HepG2 (cell line): ENCODE measurements at regions not wholly inside any gene's neighbourhood (a gene's known extent, or its start where the extent isn't known, plus 50 kb on each side); places are given as distances from the start of the nearest gene placed in this dataset.

Experiments
- ATAC-seq: fragments of 200-7000 bp; cut with Tn5 transposase; 3 replicates; pipeline ENCODE4 v1.9.1; 2020; ENCODE audit warnings: mild to moderate bottlenecking, moderate library complexity
- BruUV-seq: library from RNA; stranded (reverse); fragments of 400-500 nt; replicated peaks from 2 replicates; lab custom pipeline; 2021; lab: Mats Ljungman, UMichigan
- CTCF ChIA-PET: fragments of 300-600 bp; formaldehyde crosslinking; extraction: SDS; loops from one replicate; lab custom pipeline; 2021; ENCODE audit warnings: low total read pairs, inconsistent platforms, low intra/inter-chr PET ratio; lab: Yijun Ruan, JAX
- POLR2A ChIA-PET: fragments of 350-600 bp; sonication (Branson Sonifier 250); formaldehyde crosslinking; loops from one replicate; lab custom pipeline; 2020; ENCODE audit warnings: antibody characterized with exemption, inconsistent platforms; lab: Yijun Ruan, JAX
- DNase-seq: peaks from one replicate; pipeline ENCODE4 v3.0.0-alpha.2; 2015; ENCODE audit warnings: low spot score
- FAIRE-seq: peaks from 3 replicates; lab custom pipeline; 2011; peaks lifted over from hg19 to GRCh38; lab: Jason Lieb, UNC
- H2AFZ ChIP-seq: one replicate; pipeline ENCODE4 v1.6.1; 2011; ENCODE audit warnings: low read length, inconsistent platforms
- H3K27ac ChIP-seq: fragments of 300-600 bp; 3 replicates; pipeline ENCODE4 v1.8.0; 2011; ENCODE audit warnings: mixed run types, mild to moderate bottlenecking, mixed read lengths, low read length, inconsistent platforms; ENCODE audit not compliant: insufficient read depth; ENCODE audit errors: extremely low read length
- H3K27me3 ChIP-seq, 2 experiments: fragments of 200-600 bp in 1 of 2; 2 replicates in 1 of 2; 3 replicates in 1 of 2; pipeline versions ENCODE4 v1.6.0 to v1.8.0; 2011; ENCODE audit warnings: low read length in 2 of 2, mild to moderate bottlenecking in 2 of 2, moderate library complexity in 2 of 2, inconsistent platforms in 1 of 2; ENCODE audit not compliant: insufficient read depth in 2 of 2, control insufficient read depth in 1 of 2
- H3K36me3 ChIP-seq, 2 experiments: fragments of 200-600 bp in 1 of 2; replicated peaks in 1 of 2; 2 replicates in 1 of 2; 3 replicates in 1 of 2; pipeline versions ENCODE4 v1.5.1 to v1.8.0; 2011; ENCODE audit warnings: low read length in 2 of 2, inconsistent platforms in 1 of 2; ENCODE audit not compliant: insufficient read depth in 2 of 2, control insufficient read depth in 1 of 2
- H3K4me1 ChIP-seq: 2 replicates; pipeline ENCODE4 v1.5.1; 2012; ENCODE audit warnings: low read length, inconsistent platforms; ENCODE audit not compliant: insufficient read depth
- H3K4me2 ChIP-seq: 2 replicates; pipeline ENCODE4 v1.6.0; 2011; ENCODE audit warnings: low read depth, low read length, inconsistent platforms
- H3K4me3 ChIP-seq, 3 experiments: fragments of 200-600 bp in 1 of 3; sonication (generic), shearing (Covaris generic) in 1 of 3; replicated peaks in 1 of 3; 2 replicates each; pipeline ENCODE4 v1.5.1; 2011 to 2016; ENCODE audit warnings: low read length in 3 of 3, inconsistent platforms in 2 of 3, low read depth in 2 of 3, mild to moderate bottlenecking in 2 of 3, control low read depth in 1 of 3, mixed read lengths in 1 of 3; ENCODE audit not compliant: insufficient read depth in 1 of 3
- H3K79me2 ChIP-seq: one replicate; pipeline ENCODE4 v1.6.1; 2011; ENCODE audit warnings: low read length, inconsistent platforms; ENCODE audit not compliant: insufficient read depth
- H3K9ac ChIP-seq: 2 replicates; pipeline ENCODE4 v1.6.0; 2011; ENCODE audit warnings: mild to moderate bottlenecking, low read depth, low read length, inconsistent platforms; ENCODE audit not compliant: insufficient read depth
- H3K9me3 ChIP-seq: 2 replicates; pipeline ENCODE4 v1.5.1; 2012; ENCODE audit warnings: mild to moderate bottlenecking, low read length
- H4K20me1 ChIP-seq: 2 replicates; pipeline ENCODE4 v1.6.0; 2011; ENCODE audit warnings: inconsistent platforms, mild to moderate bottlenecking, low read length, moderate library complexity; ENCODE audit not compliant: insufficient read depth
- CBX5 ChIP-seq: sonication (generic); formaldehyde crosslinking; IDR thresholded peaks from 2 replicates; pipeline ENCODE4 v1.4.0; 2020; ENCODE audit warnings: missing genetic modification reagents, borderline replicate concordance
- DNMT3B ChIP-seq: conservative IDR thresholded peaks from 2 replicates; pipeline ENCODE4 v1.6.1; 2016; ENCODE audit warnings: missing biosample characterization, control low read depth
- GABPA ChIP-seq, 2 experiments: IDR thresholded peaks; 2 replicates each; pipeline ENCODE4 v1.6.1; 2011 to 2016; ENCODE audit warnings: low read depth in 2 of 2, low read length in 1 of 2, missing biosample characterization in 1 of 2, missing genetic modification characterization in 1 of 2
- MXD4 ChIP-seq: IDR thresholded peaks from 2 replicates; pipeline ENCODE4 v1.6.1; 2016; ENCODE audit warnings: mild to moderate bottlenecking, missing biosample characterization, missing genetic modification reagents
- SATB2 ChIP-seq: sonication (generic); formaldehyde crosslinking; IDR thresholded peaks from 2 replicates; pipeline ENCODE4 v1.5.0; 2020; ENCODE audit warnings: missing genetic modification reagents
- SMARCE1 ChIP-seq: fragments of 450-650 bp; IDR thresholded peaks from 2 replicates; pipeline ENCODE4 v1.6.1; 2017; ENCODE audit warnings: borderline replicate concordance
- SP2 ChIP-seq: sonication (generic); formaldehyde crosslinking; IDR thresholded peaks from 2 replicates; pipeline ENCODE4 v1.5.1; 2020; ENCODE audit warnings: mild to moderate bottlenecking, missing genetic modification reagents
- ZNF10 ChIP-seq: sonication (generic); formaldehyde crosslinking; IDR thresholded peaks from 2 replicates; pipeline ENCODE4 v1.4.0; 2020; ENCODE audit warnings: mild to moderate bottlenecking, low read depth, missing genetic modification reagents, borderline replicate concordance
- ZNF562 ChIP-seq: sonication (generic); formaldehyde crosslinking; IDR thresholded peaks from 2 replicates; pipeline ENCODE4 v1.8.0; 2022; ENCODE audit warnings: missing genetic modification reagents, borderline replicate concordance
- ZNF816 ChIP-seq: sonication (generic); formaldehyde crosslinking; IDR thresholded peaks from 2 replicates; pipeline ENCODE4 v1.8.0; 2022; ENCODE audit warnings: missing genetic modification reagents, mild to moderate bottlenecking, borderline replicate concordance
- WGBS: methylation state at CpG from one replicate; pipeline ENCODE4 v1.1.6; 2017; ENCODE audit warnings: low lambda C conversion rate; 5-methylcytosine and 5-hydroxymethylcytosine counted together
- in situ Hi-C: cut with HindIII; loops from 2 replicates; pipeline ENCODE4 v1.10.0; 2017; ENCODE audit warnings: low pct_unique_long_range_greater_than_20kb; ENCODE audit not compliant: extremely low pct_ligation_motif_present
- intact Hi-C: fragments of 100-400 bp; cut with micrococcal nuclease; formaldehyde crosslinking; loops from one replicate; pipeline ENCODE4 v1.10.0; 2022; ENCODE audit not compliant: unreplicated experiment
- TF ChIP-seq, protein P1 (sequence below): sonication (generic); formaldehyde crosslinking; IDR thresholded peaks from 2 replicates; pipeline ENCODE4 v1.5.0; 2020; ENCODE audit warnings: missing genetic modification reagents, mild to moderate bottlenecking, borderline replicate concordance
- TF ChIP-seq, protein P2 (sequence below): sonication (generic); formaldehyde crosslinking; IDR thresholded peaks from 2 replicates; pipeline ENCODE4 v1.4.0; 2020; ENCODE audit warnings: missing genetic modification reagents
- TF ChIP-seq, protein P3 (sequence below): sonication (generic); formaldehyde crosslinking; IDR thresholded peaks from 2 replicates; pipeline ENCODE4 v1.8.0; 2022; ENCODE audit warnings: mild to moderate bottlenecking, missing genetic modification reagents

DNA sequence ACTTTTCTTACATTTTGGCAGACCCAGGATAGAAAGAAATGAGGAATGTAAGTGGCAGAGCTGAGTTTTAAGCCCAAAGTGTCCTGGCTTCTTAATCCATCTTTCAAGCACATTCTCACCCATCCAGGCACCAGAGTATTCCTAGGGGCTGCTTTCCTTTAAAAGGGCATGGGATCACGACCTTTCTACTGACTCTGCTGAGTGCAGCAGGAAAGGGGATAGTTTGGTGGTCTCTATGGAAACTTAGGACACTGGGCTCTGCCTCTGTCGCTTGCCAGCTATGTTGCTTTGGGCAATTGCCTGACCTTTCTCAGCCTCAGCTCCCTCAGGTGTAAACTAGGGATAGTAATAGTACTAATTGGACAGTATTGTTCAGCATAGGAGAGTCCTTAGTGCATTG, 458.4 kb downstream of the PDCD6IP start:
- ATAC-seq, result no peak
- no peak overlapping the region for H3K4me2 ChIP-seq
- no TSS peak for BruUV-seq

DNA sequence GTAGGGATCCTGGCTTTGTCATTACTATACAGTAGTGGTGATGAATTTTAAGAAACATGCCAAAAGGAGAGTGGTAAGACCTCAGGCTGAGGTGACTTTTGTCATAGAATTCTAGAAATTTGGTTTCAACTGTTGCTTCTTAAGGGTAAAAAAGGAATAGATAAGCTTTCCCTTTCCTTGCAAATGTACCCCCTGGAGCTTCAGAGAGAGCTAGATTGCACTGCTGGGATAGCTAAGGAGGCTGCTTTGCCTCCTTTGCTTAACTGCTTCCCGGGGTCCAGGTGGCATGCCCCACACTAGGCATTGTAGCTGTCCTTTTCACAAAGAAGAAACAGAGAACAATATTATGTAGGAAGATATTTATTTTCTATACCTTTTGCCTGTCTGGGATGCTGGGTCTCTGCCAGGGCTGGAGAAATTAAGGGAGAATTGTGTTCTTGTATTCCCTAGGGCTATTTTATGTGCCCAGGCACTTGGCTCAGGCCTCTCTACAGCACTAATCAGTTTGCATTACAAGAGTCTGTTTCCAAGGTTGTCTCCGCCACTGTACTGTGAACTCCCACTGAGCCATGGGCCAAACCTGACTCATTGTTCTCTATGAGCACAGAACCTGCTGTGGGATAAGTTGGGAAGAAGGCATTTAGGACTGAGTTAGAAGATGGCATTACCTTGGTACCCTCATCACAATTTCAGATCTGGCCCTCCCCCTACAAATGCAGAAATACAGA, 460.0 kb downstream of the PDCD6IP start:
- Histone ChIP-seq H3K4me3 (no peak overlapping the region), H3K27ac (no peak overlapping the region), H3K9ac (no peak overlapping the region), H3K4me1 (no peaks in the 10 kb centered on the region), H3K4me2 (no peak overlapping the region), H2AFZ (no peak overlapping the region), H3K36me3 (no peaks in the 10 kb centered on the region), H3K27me3 (no peaks in the 10 kb centered on the region), H4K20me1 (no peaks in the 10 kb centered on the region), H3K79me2 (no peaks in the 10 kb centered on the region), H3K9me3 (no peaks in the 10 kb centered on the region)
- ATAC-seq (no peak), DNase-seq (no peak), FAIRE-seq (no peak)
- BruUV-seq, result no TSS peak
- POLR2A ChIA-PET, result no interaction called here
- intact Hi-C loops (no loop called here), in situ Hi-C loops (no loop called here)
- WGBS, result 39% methylated on average over 2 of the region's 2 CpGs
- CTCF ChIA-PET, result no interaction called here
- TF ChIP-seq CBX5 (CRISPR knock-in tag) (no peak), SP2 (CRISPR knock-in tag) (no peak), SATB2 (no peak), ZNF562 (CRISPR knock-in tag) (no peak)
- TF ChIP-seq, protein P1, sequence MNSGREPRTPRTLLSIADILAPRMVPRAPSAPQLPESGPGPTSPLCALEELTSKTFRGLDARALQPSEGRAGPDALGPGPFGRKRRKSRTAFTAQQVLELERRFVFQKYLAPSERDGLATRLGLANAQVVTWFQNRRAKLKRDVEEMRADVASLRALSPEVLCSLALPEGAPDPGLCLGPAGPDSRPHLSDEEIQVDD (CRISPR knock-in tag), result no peak
- TF ChIP-seq, protein P2, sequence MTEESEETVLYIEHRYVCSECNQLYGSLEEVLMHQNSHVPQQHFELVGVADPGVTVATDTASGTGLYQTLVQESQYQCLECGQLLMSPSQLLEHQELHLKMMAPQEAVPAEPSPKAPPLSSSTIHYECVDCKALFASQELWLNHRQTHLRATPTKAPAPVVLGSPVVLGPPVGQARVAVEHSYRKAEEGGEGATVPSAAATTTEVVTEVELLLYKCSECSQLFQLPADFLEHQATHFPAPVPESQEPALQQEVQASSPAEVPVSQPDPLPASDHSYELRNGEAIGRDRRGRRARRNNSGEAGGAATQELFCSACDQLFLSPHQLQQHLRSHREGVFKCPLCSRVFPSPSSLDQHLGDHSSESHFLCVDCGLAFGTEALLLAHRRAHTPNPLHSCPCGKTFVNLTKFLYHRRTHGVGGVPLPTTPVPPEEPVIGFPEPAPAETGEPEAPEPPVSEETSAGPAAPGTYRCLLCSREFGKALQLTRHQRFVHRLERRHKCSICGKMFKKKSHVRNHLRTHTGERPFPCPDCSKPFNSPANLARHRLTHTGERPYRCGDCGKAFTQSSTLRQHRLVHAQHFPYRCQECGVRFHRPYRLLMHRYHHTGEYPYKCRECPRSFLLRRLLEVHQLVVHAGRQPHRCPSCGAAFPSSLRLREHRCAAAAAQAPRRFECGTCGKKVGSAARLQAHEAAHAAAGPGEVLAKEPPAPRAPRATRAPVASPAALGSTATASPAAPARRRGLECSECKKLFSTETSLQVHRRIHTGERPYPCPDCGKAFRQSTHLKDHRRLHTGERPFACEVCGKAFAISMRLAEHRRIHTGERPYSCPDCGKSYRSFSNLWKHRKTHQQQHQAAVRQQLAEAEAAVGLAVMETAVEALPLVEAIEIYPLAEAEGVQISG (CRISPR knock-in tag), result no peak

More for the DNA sequence above, 458.4 kb downstream of the PDCD6IP start:
- intact Hi-C loops (no loop called here), in situ Hi-C loops (no loop called here)
- FAIRE-seq, result no peak
- H4K20me1 ChIP-seq, result no peaks in the 10 kb centered on the region
- H3K4me1 ChIP-seq, result no peaks in the 10 kb centered on the region
- no peak overlapping the region for H3K27ac ChIP-seq
- no peaks in the 10 kb centered on the region for H3K9me3 ChIP-seq
- DNase-seq, result no peak
- no peak overlapping the region for H3K4me3 ChIP-seq
- no peak overlapping the region for H2AFZ ChIP-seq
- no peaks in the 10 kb centered on the region for H3K27me3 ChIP-seq
- H3K79me2 ChIP-seq, result no peaks in the 10 kb centered on the region
- ChIA-PET CTCF (no interaction called here), POLR2A (no interaction called here)
- WGBS, result 0% methylated on average over 1 of the region's 2 CpGs
- TF ChIP-seq MXD4 (CRISPR knock-in tag) (no peak), ZNF816 (CRISPR knock-in tag) (no peak), SMARCE1 (no peak), ZNF10 (CRISPR knock-in tag) (no peak), DNMT3B (CRISPR knock-in tag) (no peak), GABPA (IDR thresholded peaks at IDR 0.05; ENCODE audit: low read depth, low read length) (no peak), GABPA (CRISPR knock-in tag; IDR thresholded peaks at IDR 0.05; ENCODE audit: low read depth) (no peak)
- TF ChIP-seq, protein P3, sequence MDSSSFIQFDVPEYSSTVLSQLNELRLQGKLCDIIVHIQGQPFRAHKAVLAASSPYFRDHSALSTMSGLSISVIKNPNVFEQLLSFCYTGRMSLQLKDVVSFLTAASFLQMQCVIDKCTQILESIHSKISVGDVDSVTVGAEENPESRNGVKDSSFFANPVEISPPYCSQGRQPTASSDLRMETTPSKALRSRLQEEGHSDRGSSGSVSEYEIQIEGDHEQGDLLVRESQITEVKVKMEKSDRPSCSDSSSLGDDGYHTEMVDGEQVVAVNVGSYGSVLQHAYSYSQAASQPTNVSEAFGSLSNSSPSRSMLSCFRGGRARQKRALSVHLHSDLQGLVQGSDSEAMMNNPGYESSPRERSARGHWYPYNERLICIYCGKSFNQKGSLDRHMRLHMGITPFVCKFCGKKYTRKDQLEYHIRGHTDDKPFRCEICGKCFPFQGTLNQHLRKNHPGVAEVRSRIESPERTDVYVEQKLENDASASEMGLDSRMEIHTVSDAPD (CRISPR knock-in tag), result no peak
- H3K9ac ChIP-seq, result no peak overlapping the region
- H3K36me3 ChIP-seq, result no peaks in the 10 kb centered on the region
